GM12878 (cell line): ENCODE measurements at regions not wholly inside any gene's neighbourhood (a gene's known extent, or its start where the extent isn't known, plus 50 kb on each side); places are given as distances from the start of the nearest gene placed in this dataset.

Experiments
- ATAC-seq: fragments of 200-7000 bp; cut with Tn5 transposase; 3 replicates; pipeline ENCODE4 v1.9.1; 2020; ENCODE audit warnings: mild to moderate bottlenecking, moderate library complexity
- BruUV-seq: library from RNA; stranded (reverse); fragments of 400-500 nt; replicated peaks from 2 replicates; lab custom pipeline; 2021; lab: Mats Ljungman, UMichigan
- CTCF ChIA-PET: fragments of 300-600 bp; sonication (Branson Sonifier 250); formaldehyde crosslinking; extraction: SDS; loops from one replicate; lab custom pipeline; 2021; ENCODE audit warnings: inconsistent platforms; lab: Yijun Ruan, JAX
- POLR2A ChIA-PET: fragments of 350-600 bp; formaldehyde crosslinking; extraction: SDS; loops from one replicate; lab custom pipeline; 2021; ENCODE audit warnings: inconsistent platforms; lab: Charles Lee
- RAD21 ChIA-PET: fragments of 300-600 bp; sonication (Branson Sonifier 250); formaldehyde crosslinking; loops from one replicate; lab custom pipeline; 2023; ENCODE audit warnings: antibody characterized with exemption; ENCODE audit not compliant: unreplicated experiment; lab: Charles Lee
- SMC1A ChIA-PET: fragments of 300-600 bp; sonication (Branson Sonifier 250); formaldehyde crosslinking; loops from one replicate; lab custom pipeline; 2023; ENCODE audit not compliant: unreplicated experiment, uncharacterized antibody; lab: Charles Lee
- DNase-seq: peaks from one replicate; pipeline ENCODE4 v3.0.0-alpha.2; 2011; ENCODE audit warnings: low read depth, low spot score
- FAIRE-seq: peaks from 3 replicates; lab custom pipeline; 2011; peaks lifted over from hg19 to GRCh38; lab: Jason Lieb, UNC
- H2AFZ ChIP-seq: 2 replicates; pipeline ENCODE4 v1.6.0; 2011; ENCODE audit warnings: low read depth, low read length, control low read depth; ENCODE audit not compliant: control insufficient read depth
- H3K27ac ChIP-seq: 2 replicates; pipeline ENCODE4 v1.5.1; 2011; ENCODE audit warnings: control low read depth; ENCODE audit not compliant: control insufficient read depth, insufficient read depth
- H3K27me3 ChIP-seq, 2 experiments: replicated peaks in 1 of 2; 2 replicates each; pipeline versions ENCODE4 v1.6.0 to v1.6.1; 2011; ENCODE audit warnings: low read length in 1 of 2; ENCODE audit not compliant: control insufficient read depth in 2 of 2, insufficient read depth in 2 of 2
- H3K36me3 ChIP-seq, 2 experiments: 2 replicates each; pipeline ENCODE4 v1.5.1; 2011; ENCODE audit warnings: low read length in 1 of 2; ENCODE audit not compliant: control insufficient read depth in 2 of 2, insufficient read depth in 2 of 2
- H3K4me1 ChIP-seq: 2 replicates; pipeline ENCODE4 v1.6.1; 2011; ENCODE audit warnings: mild to moderate bottlenecking, low read length, moderate library complexity, mixed read lengths; ENCODE audit not compliant: control insufficient read depth, insufficient read depth
- H3K4me2 ChIP-seq: 2 replicates; pipeline ENCODE4 v1.6.0; 2011; ENCODE audit warnings: control low read depth; ENCODE audit not compliant: control insufficient read depth, insufficient read depth
- H3K4me3 ChIP-seq: fragments of 200-600 bp; sonication (generic); 2 replicates; pipeline ENCODE4 v1.5.1; 2016
- H3K79me2 ChIP-seq: 2 replicates; pipeline ENCODE4 v1.6.0; 2011; ENCODE audit warnings: low read length; ENCODE audit not compliant: control insufficient read depth, insufficient read depth
- H3K9ac ChIP-seq: 2 replicates; pipeline ENCODE4 v1.8.0; 2011; ENCODE audit warnings: low read length, control low read depth, mixed read lengths; ENCODE audit not compliant: control insufficient read depth, insufficient read depth
- H3K9me3 ChIP-seq: replicated peaks from 3 replicates; pipeline ENCODE4 v1.5.1; 2011; ENCODE audit warnings: mild to moderate bottlenecking, low read length; ENCODE audit not compliant: control insufficient read depth, insufficient read depth
- H4K20me1 ChIP-seq: 2 replicates; pipeline ENCODE4 v1.6.0; 2011; ENCODE audit not compliant: control insufficient read depth, insufficient read depth
- ATF7 ChIP-seq: fragments of 450-650 bp; IDR thresholded peaks from 2 replicates; pipeline ENCODE4 v1.6.1; 2016; ENCODE audit warnings: low read depth, mild to moderate bottlenecking
- BHLHE40 ChIP-seq, 2 experiments: fragments of 450-650 bp in 1 of 2; IDR thresholded peaks; 2 replicates each; pipeline ENCODE4 v1.6.1; 2011 to 2017; ENCODE audit warnings: low read depth in 2 of 2, borderline replicate concordance in 1 of 2, improper control_type of control experiment in 1 of 2, low read length in 1 of 2, mild to moderate bottlenecking in 1 of 2
- CHD4 ChIP-seq: fragments of 200-600 bp; sonication (generic); IDR thresholded peaks from 2 replicates; pipeline ENCODE4 v1.6.1; 2016; ENCODE audit warnings: mild to moderate bottlenecking
- ESRRA ChIP-seq: IDR thresholded peaks from 2 replicates; pipeline ENCODE4 v1.6.1; 2012; ENCODE audit warnings: mild to moderate bottlenecking, low read length, improper control_type of control experiment
- FOS ChIP-seq: IDR thresholded peaks from 3 replicates; pipeline ENCODE4 v1.6.1; 2011; ENCODE audit warnings: borderline replicate concordance; ENCODE audit not compliant: insufficient read length; ENCODE audit errors: extremely low read depth
- HDGF ChIP-seq: fragments of 450-650 bp; IDR thresholded peaks from 2 replicates; pipeline ENCODE4 v1.6.1; 2016; ENCODE audit warnings: antibody characterized with exemption
- IRF3 ChIP-seq: fragments of 450-650 bp; IDR thresholded peaks from 2 replicates; pipeline ENCODE4 v1.6.1; 2014; ENCODE audit warnings: mild to moderate bottlenecking
- JUND ChIP-seq: IDR thresholded peaks from 2 replicates; pipeline ENCODE4 v1.6.1; 2012; ENCODE audit warnings: low read depth, mild to moderate bottlenecking, low read length, improper control_type of control experiment, moderate library complexity
- MEF2B ChIP-seq: fragments of 450-650 bp; IDR thresholded peaks from 2 replicates; pipeline ENCODE4 v1.6.1; 2018; ENCODE audit warnings: mild to moderate bottlenecking, moderate library complexity; ENCODE audit not compliant: partially characterized antibody, poor library complexity, severe bottlenecking
- MTA3 ChIP-seq: IDR thresholded peaks from 2 replicates; pipeline ENCODE4 v1.6.1; 2012; ENCODE audit warnings: low read length, inconsistent platforms, borderline replicate concordance
- PRDM15 ChIP-seq: fragments of 450-650 bp; formaldehyde crosslinking; IDR thresholded peaks from 2 replicates; pipeline ENCODE4 v1.4.0; 2020; ENCODE audit warnings: mild to moderate bottlenecking, moderate library complexity
- RUNX3 ChIP-seq: IDR thresholded peaks from 2 replicates; pipeline ENCODE4 v1.6.1; 2012; ENCODE audit warnings: low read length, inconsistent platforms
- SMC3 ChIP-seq: IDR thresholded peaks from 2 replicates; pipeline ENCODE4 v1.6.1; 2011; ENCODE audit warnings: low read length, improper control_type of control experiment, borderline replicate concordance
- SREBF2 ChIP-seq: IDR thresholded peaks from 2 replicates; pipeline ENCODE4 v1.6.1; 2012; ENCODE audit warnings: mild to moderate bottlenecking, low read length
- TAF1 ChIP-seq: IDR thresholded peaks from 2 replicates; pipeline ENCODE4 v1.6.1; 2011; ENCODE audit warnings: mild to moderate bottlenecking, low read depth, low read length, borderline replicate concordance
- ZBED1 ChIP-seq: IDR thresholded peaks from 2 replicates; pipeline ENCODE4 v1.6.1; 2016; ENCODE audit warnings: borderline replicate concordance
- ZNF24 ChIP-seq: fragments of 450-650 bp; IDR thresholded peaks from 2 replicates; pipeline ENCODE4 v1.6.1; 2017; ENCODE audit warnings: antibody characterized with exemption, mild to moderate bottlenecking
- ZNF384 ChIP-seq: IDR thresholded peaks from 2 replicates; pipeline ENCODE4 v1.6.1; 2012; ENCODE audit warnings: low read depth, mild to moderate bottlenecking, low read length, improper control_type of control experiment, borderline replicate concordance
- WGBS: methylation state at CpG from one replicate; pipeline ENCODE4 v1.1.6; 2016; ENCODE audit warnings: low lambda C conversion rate; ENCODE audit not compliant: insufficient replicate concordance, insufficient coverage; ENCODE audit errors: missing lambda C conversion rate; 5-methylcytosine and 5-hydroxymethylcytosine counted together
- in situ Hi-C: fragments of 300-500 bp; cut with MboI; formaldehyde crosslinking; loops from 9 replicates; pipeline ENCODE4 v1.14.3; 2018; ENCODE audit warnings: mixed read lengths
- intact Hi-C: fragments of 100-400 bp; cut with micrococcal nuclease; formaldehyde crosslinking; loops from one replicate; pipeline ENCODE4 v1.14.2; 2022; ENCODE audit not compliant: unreplicated experiment
- TF ChIP-seq, protein P1 (sequence below): IDR thresholded peaks from 2 replicates; pipeline ENCODE4 v1.6.1; 2011; ENCODE audit warnings: low read depth, low read length, improper control_type of control experiment, borderline replicate concordance

DNA sequence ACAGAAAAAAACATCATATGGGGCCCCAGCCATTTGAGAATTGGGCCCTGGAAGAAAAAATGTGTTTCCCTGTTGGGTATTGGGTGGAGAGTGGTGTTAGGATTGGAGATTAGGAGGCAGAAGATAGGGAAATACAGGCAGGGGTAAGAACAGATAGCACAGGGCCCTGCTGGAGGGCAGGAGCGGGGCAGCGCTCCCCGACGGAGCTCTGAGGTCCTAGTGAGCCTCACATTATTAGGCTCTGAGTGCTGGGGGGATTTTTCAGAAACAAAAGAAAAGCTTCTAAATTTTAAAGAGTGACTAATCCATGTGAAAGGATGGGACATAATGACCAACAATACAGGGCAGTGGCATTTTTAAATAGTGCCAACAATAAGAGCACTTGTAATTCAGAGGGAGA is 241.2 kb downstream of the SOX2 start:
- intact Hi-C loops (no loop called here), in situ Hi-C loops (no loop called here)
- no peaks in the 10 kb centered on the region for H4K20me1 ChIP-seq
- CTCF ChIA-PET, result interaction anchor here (0.7 to 1.0 kb wide), 2 partner anchors 36 to 54 kb away, joined by 3 to 4 read pairs; no protein-coding TSS in a partner anchor
- no TSS peak for BruUV-seq
- H3K4me1 ChIP-seq, result peaks cover 5% of the 10 kb centered on the region
- H3K27me3 ChIP-seq, result no peaks in the 10 kb centered on the region; a peak in 1 of 4 replicates
- no peaks in the 10 kb centered on the region for H3K36me3 ChIP-seq
- no peak overlapping the region for H3K27ac ChIP-seq
- FAIRE-seq (no peak), ATAC-seq (no peak), DNase-seq (no peak)
- RAD21 ChIA-PET, result no interaction called here
- H2AFZ ChIP-seq, result no peak overlapping the region
- no peak for TF ChIP-seq ATF7
- no peak for TF ChIP-seq RUNX3
- no peak for TF ChIP-seq ESRRA
- no peak for TF ChIP-seq ZBED1
- TF ChIP-seq MEF2B, result no peak
- TF ChIP-seq IRF3, result no peak
- no peak for TF ChIP-seq JUND
- no peak for TF ChIP-seq ZNF384
- TF ChIP-seq MTA3, result no peak
- no peak for TF ChIP-seq CHD4
- TF ChIP-seq FOS, result no peak
- no peak for TF ChIP-seq BHLHE40 (IDR thresholded peaks at IDR 0.05; ENCODE audit: borderline replicate concordance in 1 of 2, low read depth in 2 of 2, low read length in 1 of 2)
- no peak for TF ChIP-seq PRDM15
- TF ChIP-seq, protein P1, sequence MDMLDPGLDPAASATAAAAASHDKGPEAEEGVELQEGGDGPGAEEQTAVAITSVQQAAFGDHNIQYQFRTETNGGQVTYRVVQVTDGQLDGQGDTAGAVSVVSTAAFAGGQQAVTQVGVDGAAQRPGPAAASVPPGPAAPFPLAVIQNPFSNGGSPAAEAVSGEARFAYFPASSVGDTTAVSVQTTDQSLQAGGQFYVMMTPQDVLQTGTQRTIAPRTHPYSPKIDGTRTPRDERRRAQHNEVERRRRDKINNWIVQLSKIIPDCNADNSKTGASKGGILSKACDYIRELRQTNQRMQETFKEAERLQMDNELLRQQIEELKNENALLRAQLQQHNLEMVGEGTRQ, result no peak
- TF ChIP-seq SMC3, result no peak
- no peak for TF ChIP-seq TAF1
- no peak for TF ChIP-seq HDGF
- TF ChIP-seq SREBF2, result no peak
- no peak for TF ChIP-seq ZNF24
- no peaks in the 10 kb centered on the region for H3K9me3 ChIP-seq
- 70% methylated on average over 4 of the region's 4 CpGs for WGBS
- H3K79me2 ChIP-seq, result no peaks in the 10 kb centered on the region
- H3K4me2 ChIP-seq, result no peak overlapping the region
- SMC1A ChIA-PET, result no interaction called here
- POLR2A ChIA-PET, result no interaction called here
- no peak overlapping the region for H3K9ac ChIP-seq
- no peak overlapping the region for H3K4me3 ChIP-seq
